ENCODE measurements at regions not wholly inside any gene's neighbourhood (a gene's known extent, or its start where the extent isn't known, plus 50 kb on each side); places are given as distances from the start of the nearest gene placed in this dataset.

DNA sequence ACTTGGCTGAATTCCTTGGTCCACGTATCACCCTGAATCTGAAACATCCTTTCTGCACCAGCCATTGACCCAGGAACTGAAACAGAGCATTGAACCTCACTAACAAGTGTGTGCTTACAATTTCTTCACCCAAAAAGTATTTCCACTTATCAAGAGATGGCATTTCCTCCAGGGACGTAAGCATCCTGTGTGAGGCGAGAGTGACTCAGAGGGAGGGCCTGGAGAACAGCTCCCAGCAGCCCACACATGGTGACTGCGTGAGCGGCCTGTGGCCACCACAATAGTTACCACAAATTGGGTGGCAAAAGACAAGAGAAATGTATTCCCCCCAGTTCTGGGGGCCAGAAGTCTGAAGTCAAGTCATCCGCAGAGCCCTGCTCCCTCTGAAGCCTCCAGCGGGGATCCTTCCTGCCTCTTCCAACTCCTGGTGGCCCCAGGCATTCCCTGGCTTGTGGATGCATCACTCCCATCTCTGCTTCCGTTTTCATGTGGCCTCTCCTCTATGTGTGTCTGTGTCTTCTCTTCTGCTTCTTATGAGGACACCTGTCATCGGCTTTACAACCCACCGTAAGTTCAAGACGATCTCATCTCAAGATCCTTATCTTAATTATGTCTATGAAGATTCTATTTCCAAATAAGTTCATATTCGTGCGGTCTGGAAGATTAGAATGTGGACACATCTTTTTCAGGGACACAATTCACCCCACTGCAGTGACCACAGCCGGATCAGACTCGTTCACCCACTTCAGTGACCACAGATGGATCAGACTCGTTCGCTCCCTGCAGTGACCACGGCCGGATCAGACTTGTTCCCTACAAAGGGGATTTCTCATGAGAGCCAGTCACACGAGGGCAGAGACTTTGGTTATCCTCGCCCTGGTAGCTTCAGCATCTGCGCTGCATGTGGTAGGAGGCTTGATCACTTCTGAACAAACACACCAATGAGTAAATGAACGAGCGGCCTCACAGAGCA, 122.6 kb upstream of the FOXF1 start:
- TF ChIP-seq, protein P1, sequence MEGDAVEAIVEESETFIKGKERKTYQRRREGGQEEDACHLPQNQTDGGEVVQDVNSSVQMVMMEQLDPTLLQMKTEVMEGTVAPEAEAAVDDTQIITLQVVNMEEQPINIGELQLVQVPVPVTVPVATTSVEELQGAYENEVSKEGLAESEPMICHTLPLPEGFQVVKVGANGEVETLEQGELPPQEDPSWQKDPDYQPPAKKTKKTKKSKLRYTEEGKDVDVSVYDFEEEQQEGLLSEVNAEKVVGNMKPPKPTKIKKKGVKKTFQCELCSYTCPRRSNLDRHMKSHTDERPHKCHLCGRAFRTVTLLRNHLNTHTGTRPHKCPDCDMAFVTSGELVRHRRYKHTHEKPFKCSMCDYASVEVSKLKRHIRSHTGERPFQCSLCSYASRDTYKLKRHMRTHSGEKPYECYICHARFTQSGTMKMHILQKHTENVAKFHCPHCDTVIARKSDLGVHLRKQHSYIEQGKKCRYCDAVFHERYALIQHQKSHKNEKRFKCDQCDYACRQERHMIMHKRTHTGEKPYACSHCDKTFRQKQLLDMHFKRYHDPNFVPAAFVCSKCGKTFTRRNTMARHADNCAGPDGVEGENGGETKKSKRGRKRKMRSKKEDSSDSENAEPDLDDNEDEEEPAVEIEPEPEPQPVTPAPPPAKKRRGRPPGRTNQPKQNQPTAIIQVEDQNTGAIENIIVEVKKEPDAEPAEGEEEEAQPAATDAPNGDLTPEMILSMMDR (IDR thresholded peaks at IDR 0.05; ENCODE audit: low read length), result no peak
- no peak for TF ChIP-seq EZH2phosphoT487 (IDR thresholded peaks at IDR 0.05; ENCODE audit: low read length)
